GM18499 (cell line): ENCODE measurements at regions not wholly inside any gene's neighbourhood (a gene's known extent, or its start where the extent isn't known, plus 50 kb on each side); places are given as distances from the start of the nearest gene placed in this dataset.

ENCODE experiments used
- ATAC-seq: cut with Tn5 transposase; IDR thresholded peaks from one replicate; pipeline ENCODE4 v1.9.1; 2021; ENCODE audit warnings: moderate number of reproducible peaks; ENCODE audit not compliant: insufficient read depth, unreplicated experiment

DNA sequence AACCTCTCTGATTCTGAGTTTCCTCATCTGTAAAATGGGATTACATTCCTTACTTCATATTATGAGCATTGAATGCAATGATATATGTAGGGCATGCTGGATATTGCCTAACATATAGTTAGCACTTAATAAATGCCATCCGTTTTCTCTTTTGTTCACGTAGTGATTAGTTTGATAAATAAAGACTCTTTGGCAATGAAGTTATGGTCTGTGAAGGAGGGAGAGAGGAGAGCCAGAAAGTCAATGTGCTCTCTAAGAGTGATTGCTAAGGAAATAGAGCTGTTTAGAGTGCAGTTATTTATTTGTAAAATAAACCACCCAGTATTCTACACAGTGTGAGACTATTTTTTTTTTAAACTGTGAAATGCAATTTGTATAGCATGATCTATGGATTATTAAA, 207.9 kb upstream of the E2F8 start:
- ATAC-seq: no peak

- ATAC-seq: no peak
Observed at GRCh38 chr11:19447150-19447566, 206.4 kb upstream of the E2F8 start.

GRCh38 chr11:19445771-19446170, 205.0 kb upstream of the E2F8 start:
- ATAC-seq: no peak

DNA sequence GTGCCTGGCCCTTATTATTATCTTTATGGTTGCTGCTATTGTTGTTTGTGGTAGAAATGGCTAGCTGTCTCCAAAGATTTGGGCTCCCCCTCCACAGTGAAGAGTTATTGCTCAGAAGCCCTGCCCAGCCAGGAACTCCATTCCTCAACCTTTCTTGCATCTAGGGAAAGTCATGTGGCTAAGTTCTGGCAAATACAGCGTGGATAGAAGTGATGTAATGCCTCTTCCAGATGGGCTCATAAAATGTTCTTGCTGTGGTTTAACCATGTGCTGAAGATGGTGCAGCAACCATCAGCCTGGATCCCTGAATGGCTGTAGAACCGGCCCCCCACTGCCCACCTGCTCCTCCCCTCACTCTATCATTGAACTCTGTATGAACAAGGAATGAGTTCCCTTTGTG, 203.5 kb upstream of the E2F8 start:
- ATAC-seq: no peak

- ATAC-seq: no peak
Observed at GRCh38 chr11:19442554-19442910, 201.8 kb upstream of the E2F8 start.

- peak; percentile 93 for ATAC-seq
Observed at GRCh38 chr11:19441752-19442553, 201.2 kb upstream of the E2F8 start.

- ATAC-seq: no peak
Observed at GRCh38 chr11:19441288-19441687, 200.5 kb upstream of the E2F8 start.

DNA sequence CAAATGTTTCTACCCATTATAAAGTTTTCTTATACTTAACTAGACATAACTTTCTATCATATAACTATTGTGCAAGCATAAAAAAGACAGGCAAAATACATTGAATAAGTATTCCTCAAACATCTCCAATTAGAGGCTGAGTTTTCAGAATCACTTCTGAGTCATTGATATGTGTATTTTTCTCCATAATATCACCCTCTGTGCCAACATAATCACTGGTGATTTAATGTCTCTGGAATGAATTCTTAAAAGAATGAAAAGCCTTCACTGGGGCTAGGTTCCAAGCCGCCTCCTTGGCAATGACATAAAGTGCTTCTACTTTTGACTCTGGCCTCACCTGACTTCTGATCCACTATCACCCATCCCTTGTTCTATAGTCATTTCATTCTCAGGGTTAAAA, 197.0 kb upstream of the E2F8 start:
- no peak for ATAC-seq

GRCh38 chr11:19436932-19437331, 196.2 kb upstream of the E2F8 start:
- peak; percentile 33 for ATAC-seq

DNA sequence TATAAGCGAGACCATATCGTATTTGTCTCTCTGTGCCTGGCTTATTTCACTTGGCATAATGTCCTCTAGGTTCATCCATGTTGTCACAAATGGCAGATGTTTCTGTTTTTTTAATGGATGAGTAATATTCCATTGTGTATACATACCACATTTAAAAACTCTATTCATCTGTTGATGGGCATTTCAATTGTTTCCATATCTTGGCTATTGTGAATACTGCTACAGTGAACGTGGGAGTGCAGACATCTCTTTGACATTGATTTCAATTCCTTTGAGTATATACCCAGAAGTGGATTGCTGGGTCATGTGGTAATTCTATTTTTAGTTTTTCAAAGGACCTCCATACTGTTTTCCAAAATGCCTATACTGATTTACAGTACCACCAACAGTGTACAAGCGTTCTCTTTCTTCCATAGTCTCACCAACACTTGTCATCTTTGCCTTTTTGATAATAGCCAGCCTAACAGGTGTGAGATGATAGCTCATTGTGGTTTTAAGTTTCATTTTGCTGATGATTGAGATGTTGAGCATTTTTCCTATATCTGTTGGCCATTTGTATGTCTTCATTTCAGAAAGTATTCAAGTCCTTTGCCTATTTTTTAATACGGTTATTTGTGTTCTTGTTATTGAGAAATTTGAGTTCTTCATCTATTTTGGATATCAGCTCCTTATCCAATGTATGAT, 194.7 kb upstream of the E2F8 start:
- ATAC-seq: no peak

DNA sequence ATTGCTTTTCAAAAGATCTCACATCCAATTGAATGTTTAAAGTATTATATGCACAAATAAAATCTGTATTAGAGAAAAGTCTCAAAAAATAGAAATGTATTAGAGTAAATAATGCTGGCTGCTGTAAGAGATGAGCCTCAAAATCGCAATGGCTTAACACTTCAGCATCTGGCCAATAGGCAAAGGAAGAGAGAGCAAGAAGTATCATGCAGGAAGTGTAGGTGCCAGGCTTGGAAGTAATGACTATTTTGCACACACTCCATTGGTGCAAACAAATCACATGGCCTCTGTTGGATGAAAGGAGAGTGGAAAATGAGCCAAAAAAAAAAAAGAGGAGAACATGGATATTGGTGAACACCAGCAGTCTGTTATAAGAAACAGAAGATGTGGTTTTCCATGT, 193.0 kb upstream of the E2F8 start:
- no peak for ATAC-seq

- peak; percentile 47 for ATAC-seq
Observed at GRCh38 chr11:19433367-19433766, 192.6 kb upstream of the E2F8 start.

GRCh38 chr11:19432370-19433061, 191.8 kb upstream of the E2F8 start:
- ATAC-seq: peak; percentile 29

DNA sequence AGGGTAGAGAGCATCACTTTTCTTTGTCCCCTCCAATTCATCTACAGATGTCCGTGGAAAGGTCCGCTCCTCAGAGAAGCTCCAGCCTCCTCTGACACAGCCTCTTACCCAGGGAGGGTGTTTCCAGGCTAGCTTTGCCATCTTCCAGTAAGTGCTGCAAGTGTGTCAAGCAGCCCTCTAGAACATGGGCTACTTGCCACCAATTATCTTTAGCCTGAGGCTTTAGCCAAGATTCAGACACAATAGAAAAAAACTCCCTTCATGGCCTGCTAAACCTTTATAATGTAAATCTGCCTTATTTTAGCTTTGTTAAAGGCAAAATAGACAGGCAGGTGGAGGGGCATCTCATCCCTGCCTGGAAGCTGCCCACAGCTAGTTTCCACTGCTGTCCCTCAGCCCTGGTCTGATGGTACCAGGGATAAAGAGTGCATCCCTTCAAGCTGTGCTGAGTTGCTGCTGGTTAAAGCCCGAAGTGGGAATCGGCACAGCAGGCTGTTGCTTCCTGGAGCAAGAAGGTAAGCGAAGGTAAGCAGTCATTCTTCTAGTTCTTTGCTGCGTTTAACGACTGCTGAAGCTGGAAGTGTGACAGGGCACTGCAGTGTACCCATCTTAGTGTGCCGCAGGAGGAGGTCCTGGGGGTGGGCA, 190.1 kb upstream of the E2F8 start:
- ATAC-seq: no peak

DNA sequence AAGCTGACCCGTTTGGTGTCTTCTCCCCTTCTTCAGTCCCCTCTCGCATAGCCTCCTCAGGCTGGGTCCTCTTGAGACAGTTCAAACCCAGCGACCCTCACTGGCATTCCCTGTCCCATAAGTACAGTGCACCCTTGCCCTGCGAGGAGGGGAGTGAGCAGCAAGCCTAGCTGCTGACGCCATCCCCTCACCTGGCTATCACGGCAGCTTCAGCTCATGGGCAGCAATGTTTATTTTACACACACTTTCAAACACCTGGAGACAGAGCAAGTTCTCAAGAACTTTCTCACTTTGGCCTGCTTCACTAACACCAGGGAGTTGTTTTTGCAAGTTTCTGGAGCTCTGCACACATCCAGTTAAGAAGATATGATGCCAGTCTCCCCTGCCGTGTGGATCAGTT, 189.6 kb upstream of the E2F8 start:
- ATAC-seq: no peak

DNA sequence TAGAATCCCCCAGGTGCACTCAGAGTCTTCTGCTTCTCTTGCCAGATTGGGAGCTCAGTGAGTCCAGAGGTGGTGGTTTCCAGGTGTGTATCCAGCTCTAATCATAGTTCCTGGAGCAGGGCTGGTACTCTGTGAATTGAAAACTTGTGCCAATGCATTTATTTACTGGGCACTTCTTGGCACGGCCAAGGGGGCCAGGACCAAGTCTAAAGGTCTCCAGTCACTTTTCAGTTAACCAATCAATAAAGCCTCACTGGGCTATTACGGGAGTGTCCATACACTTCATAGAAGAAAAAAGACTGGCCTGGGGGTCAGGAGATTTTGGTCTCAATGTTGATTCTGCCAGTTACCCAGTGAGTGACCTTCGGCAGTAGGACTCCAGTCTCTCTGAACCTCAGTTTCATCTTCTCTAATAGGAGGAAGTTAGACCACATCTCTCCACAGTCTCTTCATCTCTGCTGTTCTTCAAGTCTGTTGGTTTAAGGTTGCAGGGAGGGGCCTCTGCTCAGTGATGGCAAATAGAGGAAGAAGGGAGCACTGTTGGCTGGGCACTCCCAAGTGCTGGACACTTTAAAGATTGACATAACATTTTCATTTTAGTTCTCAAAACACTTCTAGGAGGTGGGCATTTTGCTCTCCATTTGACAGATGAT, 188.5 kb upstream of the E2F8 start:
- no peak for ATAC-seq

GRCh38 chr11:19428206-19429002, 187.7 kb upstream of the E2F8 start:
- no peak for ATAC-seq

DNA sequence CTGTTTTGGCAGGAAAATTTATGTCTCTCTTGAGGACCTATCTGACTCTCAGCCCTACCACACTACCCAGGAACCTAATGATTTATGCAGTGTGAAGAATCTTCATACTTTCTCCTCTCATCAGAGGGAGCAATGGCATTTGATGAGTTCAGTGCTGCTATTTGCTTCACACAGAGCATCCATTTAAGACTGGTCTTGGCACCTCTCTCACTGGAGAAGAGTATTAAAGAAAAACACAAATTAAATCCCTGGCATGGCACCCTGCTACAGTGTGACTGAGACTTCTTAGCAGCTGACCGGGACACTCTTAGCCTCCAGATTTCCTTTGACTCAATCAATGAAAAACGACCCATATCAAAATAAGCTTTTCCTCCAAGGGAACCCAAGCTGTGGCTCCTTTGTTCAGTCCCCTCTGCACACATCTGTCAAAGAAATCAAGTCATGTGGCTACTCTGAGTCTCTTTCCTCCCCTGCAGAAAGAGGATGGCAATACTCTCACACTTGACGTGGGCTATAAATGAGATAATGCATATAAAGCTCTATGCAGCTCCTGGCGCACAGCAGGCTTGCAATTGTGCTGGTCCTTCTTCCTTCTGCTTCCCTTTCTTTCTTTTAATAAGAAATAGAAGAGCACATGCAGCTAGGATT, 186.1 kb upstream of the E2F8 start:
- ATAC-seq: no peak
